SK-N-SH treated with all-trans-retinoic acid at 6 μM for 48 hours (cell line): ENCODE measurements at regions not wholly inside any gene's neighbourhood (a gene's known extent, or its start where the extent isn't known, plus 50 kb on each side); places are given as distances from the start of the nearest gene placed in this dataset.

ENCODE experiments used
- ATAC-seq: fragments of 200-7000 bp; cut with Tn5 transposase; 3 replicates; pipeline ENCODE4 v1.9.1; 2020; ENCODE audit warnings: mild to moderate bottlenecking, moderate library complexity
- ARNTL ChIP-seq: fragments of 450-650 bp; formaldehyde crosslinking; IDR thresholded peaks from 2 replicates; pipeline ENCODE4 v1.5.0; 2020; ENCODE audit warnings: low read depth, mild to moderate bottlenecking, moderate library complexity, borderline replicate concordance
- BACH2 ChIP-seq: fragments of 250-450 bp; sonication (Bioruptor Pico); IDR thresholded peaks from 2 replicates; pipeline ENCODE4 v1.9.0; 2021; ENCODE audit warnings: mild to moderate bottlenecking, borderline replicate concordance
- CREB5 ChIP-seq: fragments of 250-450 bp; sonication (Bioruptor Pico); IDR thresholded peaks from 2 replicates; pipeline ENCODE4 v1.5.1; 2020; ENCODE audit warnings: low read depth, mild to moderate bottlenecking, moderate library complexity
- CSDC2 ChIP-seq: fragments of 250-450 bp; sonication (Bioruptor Pico); IDR thresholded peaks from 2 replicates; pipeline ENCODE4 v1.5.0; 2020; ENCODE audit warnings: mild to moderate bottlenecking, moderate library complexity
- CSRNP3 ChIP-seq: fragments of 250-450 bp; sonication (Bioruptor Pico); IDR thresholded peaks from 2 replicates; pipeline ENCODE4 v1.5.1; 2021; ENCODE audit warnings: mild to moderate bottlenecking, moderate library complexity
- GLIS3 ChIP-seq: fragments of 250-450 bp; sonication (Bioruptor Pico); IDR thresholded peaks from 2 replicates; pipeline ENCODE4 v1.5.0; 2020; ENCODE audit warnings: mild to moderate bottlenecking, moderate library complexity
- ISL1 ChIP-seq: fragments of 250-450 bp; sonication (Bioruptor Pico); IDR thresholded peaks from 2 replicates; pipeline ENCODE4 v2.1.2; 2022; ENCODE audit warnings: mild to moderate bottlenecking, moderate library complexity
- OSR1 ChIP-seq: fragments of 250-450 bp; sonication (Bioruptor Pico); IDR thresholded peaks from 2 replicates; pipeline ENCODE4 v1.8.0; 2022; ENCODE audit warnings: moderate library complexity, mild to moderate bottlenecking, inconsistent platforms
- PATZ1 ChIP-seq: fragments of 250-450 bp; sonication (Bioruptor Pico); IDR thresholded peaks from 2 replicates; pipeline ENCODE4 v1.8.0; 2020; ENCODE audit warnings: mild to moderate bottlenecking, moderate library complexity, borderline replicate concordance
- POU6F1 ChIP-seq: fragments of 250-450 bp; sonication (Bioruptor Pico); IDR thresholded peaks from 2 replicates; pipeline ENCODE4 v1.8.0; 2021; ENCODE audit warnings: low read depth, mild to moderate bottlenecking, moderate library complexity, borderline replicate concordance
- PPARA ChIP-seq: fragments of 250-450 bp; sonication (Bioruptor Pico); IDR thresholded peaks from 2 replicates; pipeline ENCODE4 v1.5.0; 2020; ENCODE audit warnings: mild to moderate bottlenecking, borderline replicate concordance
- RARB ChIP-seq: fragments of 250-450 bp; sonication (Bioruptor Pico); IDR thresholded peaks from 2 replicates; pipeline ENCODE4 v1.8.0; 2021; ENCODE audit warnings: mild to moderate bottlenecking, moderate library complexity
- SNAI2 ChIP-seq: fragments of 250-450 bp; sonication (Bioruptor Pico); IDR thresholded peaks from 2 replicates; pipeline ENCODE4 v1.5.0; 2020; ENCODE audit warnings: mild to moderate bottlenecking, moderate library complexity
- TCF4 ChIP-seq: fragments of 250-450 bp; sonication (Bioruptor Pico); IDR thresholded peaks from 2 replicates; pipeline ENCODE4 v1.8.0; 2021; ENCODE audit warnings: mild to moderate bottlenecking, moderate library complexity, borderline replicate concordance
- TOX ChIP-seq: fragments of 250-450 bp; sonication (Bioruptor Pico); IDR thresholded peaks from 2 replicates; pipeline ENCODE4 v1.8.0; 2021; ENCODE audit warnings: mild to moderate bottlenecking, moderate library complexity, borderline replicate concordance
- ZC3H10 ChIP-seq: fragments of 250-450 bp; sonication (Bioruptor Pico); IDR thresholded peaks from 2 replicates; pipeline ENCODE4 v1.5.1; 2021; ENCODE audit warnings: mild to moderate bottlenecking, moderate library complexity
- ZFP3 ChIP-seq: fragments of 250-450 bp; sonication (Bioruptor Pico); IDR thresholded peaks from 2 replicates; pipeline ENCODE4 v1.5.0; 2020; ENCODE audit warnings: mild to moderate bottlenecking, moderate library complexity
- ZFP30 ChIP-seq: fragments of 450-650 bp; formaldehyde crosslinking; IDR thresholded peaks from 2 replicates; pipeline ENCODE4 v1.5.0; 2022; ENCODE audit warnings: mild to moderate bottlenecking, moderate library complexity
- ZNF565 ChIP-seq: fragments of 450-650 bp; formaldehyde crosslinking; conservative IDR thresholded peaks from 2 replicates; pipeline ENCODE4 v1.5.0; 2020; ENCODE audit warnings: low read depth, mild to moderate bottlenecking, moderate library complexity
- ZNF70 ChIP-seq: fragments of 450-650 bp; formaldehyde crosslinking; IDR thresholded peaks from 2 replicates; pipeline ENCODE4 v1.5.0; 2020; ENCODE audit warnings: mild to moderate bottlenecking, moderate library complexity
- ZNF8 ChIP-seq: fragments of 450-650 bp; formaldehyde crosslinking; IDR thresholded peaks from 2 replicates; pipeline ENCODE4 v1.5.0; 2020; ENCODE audit warnings: mild to moderate bottlenecking, moderate library complexity

- ATAC-seq, result no peak
- TF ChIP-seq ZFP3 (CRISPR knock-in tag) (no peak), GLIS3 (CRISPR knock-in tag) (no peak), CSRNP3 (CRISPR knock-in tag) (no peak), OSR1 (CRISPR knock-in tag) (no peak), CSDC2 (CRISPR knock-in tag) (no peak), ISL1 (no peak), TOX (CRISPR knock-in tag) (no peak), ZNF70 (CRISPR knock-in tag) (no peak), ZNF565 (CRISPR knock-in tag) (no peak), ARNTL (CRISPR knock-in tag) (no peak), ZNF8 (no peak)
These were observed 125.3 kb downstream of the ADAMTS15 start for GRCh38 chr11:130573767-130574166.

GRCh38 chr11:130574740-130575139 lies 126.3 kb downstream of the ADAMTS15 start:
- no peak for ATAC-seq
- TF ChIP-seq CREB5 (CRISPR knock-in tag) (no peak), ARNTL (CRISPR knock-in tag) (no peak), ISL1 (no peak), CSDC2 (CRISPR knock-in tag) (no peak), ZNF565 (CRISPR knock-in tag) (no peak), TCF4 (CRISPR knock-in tag) (no peak), OSR1 (CRISPR knock-in tag) (no peak), ZC3H10 (CRISPR knock-in tag) (no peak), SNAI2 (CRISPR knock-in tag) (no peak), ZNF8 (no peak), ZFP3 (CRISPR knock-in tag) (no peak), POU6F1 (no peak)

GRCh38 chr11:130576146-130576545 lies 127.7 kb downstream of the ADAMTS15 start:
- TF ChIP-seq PPARA (CRISPR knock-in tag) (no peak), ZC3H10 (CRISPR knock-in tag) (no peak), PATZ1 (CRISPR knock-in tag) (no peak), RARB (CRISPR knock-in tag) (no peak), SNAI2 (CRISPR knock-in tag) (no peak), CSRNP3 (CRISPR knock-in tag) (no peak), CSDC2 (CRISPR knock-in tag) (no peak)
- no peak for ATAC-seq

GRCh38 chr11:130578738-130579368 lies 130.4 kb downstream of the ADAMTS15 start:
- ATAC-seq, result no peak
- no peak for TF ChIP-seq ZNF565 (CRISPR knock-in tag)
- TF ChIP-seq PATZ1 (CRISPR knock-in tag), result no peak
- no peak for TF ChIP-seq ZFP30 (CRISPR knock-in tag)
- no peak for TF ChIP-seq BACH2 (CRISPR knock-in tag)
- TF ChIP-seq ZNF8, result no peak
- TF ChIP-seq GLIS3 (CRISPR knock-in tag), result no peak
- TF ChIP-seq SNAI2 (CRISPR knock-in tag), result no peak
- TF ChIP-seq ZFP3 (CRISPR knock-in tag), result no peak
- TF ChIP-seq ARNTL (CRISPR knock-in tag), result no peak
